ENCODE measurements at regions not wholly inside any gene's neighbourhood (a gene's known extent, or its start where the extent isn't known, plus 50 kb on each side); places are given as distances from the start of the nearest gene placed in this dataset.
"Not testable (repeated sequence)": the region's sequence is repeated elsewhere in the genome, so short reads cannot be mapped to it uniquely, and the experiment has no call there.

- H3K27ac Mint-ChIP-seq; H3K27ac ChIP-seq (ENCODE audit: low read length); H3K27me3 Mint-ChIP-seq; H3K36me3 ChIP-seq (ENCODE audit: control insufficient read depth in 2 of 2, extremely low read depth in 1 of 2, insufficient read depth in 1 of 2, low read length in 1 of 2); DNase-seq; H3K4me3 ChIP-seq (ENCODE audit: control insufficient read depth in 1 of 2, extremely low read depth in 1 of 2, low read length in 1 of 2); H3K36me3 Mint-ChIP-seq; H3K9me3 ChIP-seq; H3K4me1 Mint-ChIP-seq; ATAC-seq (replicated peaks in 1 of 4); H3K27me3 ChIP-seq (replicated peaks in 1 of 2; ENCODE audit: control insufficient read depth in 2 of 2, extremely low read depth in 1 of 2, insufficient read depth in 2 of 2, low read length in 1 of 2); H3K4me3 Mint-ChIP-seq; CTCF ChIA-PET; H3K4me1 ChIP-seq (ENCODE audit: control insufficient read depth in 1 of 2, extremely low read depth in 1 of 2, insufficient read depth in 2 of 2, low read length in 2 of 2): not testable (repeated sequence)
- peaks cover 18 to 22% (median 20%) of the 10 kb centered on the region in 3 donors for H3K9me3 Mint-ChIP-seq
- WGBS (ENCODE audit: insufficient coverage), result 100% methylated on average over 3 of the region's 3 CpGs
- POLR2A ChIA-PET, result interaction anchor here in 1 of 2 donors (0.6 kb wide), 1 partner anchor 134 kb away, joined by 5 read pairs; no protein-coding TSS in a partner anchor
Measured at GRCh38 chr19:27707026-27707425, 1505.9 kb downstream of the UQCRFS1 start.

- H3K4me1 Mint-ChIP-seq, result no peaks in the 10 kb centered on the region
- no peaks in the 10 kb centered on the region for H3K36me3 Mint-ChIP-seq
- H3K9me3 Mint-ChIP-seq, result peaks cover 12 to 14% (median 12%) of the 10 kb centered on the region in 3 donors
- no peaks in the 10 kb centered on the region for H3K4me1 ChIP-seq (ENCODE audit: control insufficient read depth in 1 of 2, extremely low read depth in 1 of 2, insufficient read depth in 2 of 2, low read length in 2 of 2)
- WGBS (ENCODE audit: insufficient coverage), result no CpG with 5 or more reads among the region's 6 CpGs
- H3K27me3 Mint-ChIP-seq, result no peaks in the 10 kb centered on the region
- H3K4me3 Mint-ChIP-seq, result no peak overlapping the region
- ChIA-PET POLR2A (no interaction called here), CTCF (no interaction called here)
- ATAC-seq (replicated peaks in 1 of 4), result no peak
- H3K27ac ChIP-seq (ENCODE audit: low read length), result no peak overlapping the region
- no peaks in the 10 kb centered on the region for H3K27me3 ChIP-seq (replicated peaks in 1 of 2; ENCODE audit: control insufficient read depth in 2 of 2, extremely low read depth in 1 of 2, insufficient read depth in 2 of 2, low read length in 1 of 2)
- no peak overlapping the region for H3K4me3 ChIP-seq (ENCODE audit: control insufficient read depth in 1 of 2, extremely low read depth in 1 of 2, low read length in 1 of 2)
- no peaks in the 10 kb centered on the region for H3K36me3 ChIP-seq (ENCODE audit: control insufficient read depth in 2 of 2, extremely low read depth in 1 of 2, insufficient read depth in 1 of 2, low read length in 1 of 2)
- H3K27ac Mint-ChIP-seq, result no peak overlapping the region
- DNase-seq, result no peak
- H3K9me3 ChIP-seq, result no peaks in the 10 kb centered on the region
Measured at GRCh38 chr19:27705896-27706295, 1507.1 kb downstream of the UQCRFS1 start.

DNA sequence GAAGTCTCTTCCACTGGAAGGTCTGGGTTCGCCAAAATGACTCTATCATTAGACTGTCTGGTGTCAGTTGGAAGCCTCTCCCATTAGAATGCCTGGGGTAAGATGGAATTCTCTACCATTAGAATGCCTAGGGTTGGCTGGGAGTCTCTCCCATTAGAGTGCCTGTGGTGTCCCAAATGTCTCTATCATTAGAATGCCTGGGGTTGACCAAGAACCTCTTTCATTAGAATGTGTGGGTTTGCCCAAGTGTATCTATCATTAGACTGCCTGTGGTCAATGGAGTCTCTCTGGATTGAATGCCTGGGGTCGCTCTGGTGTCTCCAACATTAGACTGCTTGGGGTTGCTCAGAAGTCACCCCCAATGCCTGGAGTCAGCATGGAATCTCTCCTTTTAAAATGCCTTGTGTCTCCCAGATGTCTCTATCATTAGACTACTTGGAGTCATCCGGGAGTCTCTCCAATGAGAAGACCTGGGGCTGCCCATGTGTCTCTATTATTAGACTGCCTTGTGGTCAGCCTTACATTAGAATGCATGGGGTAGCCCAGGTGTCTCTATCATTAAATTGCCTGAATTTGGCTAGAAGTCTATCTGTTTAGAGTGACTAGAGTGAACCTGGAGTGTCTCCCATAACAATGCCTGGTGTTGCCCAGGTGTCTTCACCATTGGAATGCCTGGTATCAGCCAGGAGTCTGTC, 1518.4 kb downstream of the UQCRFS1 start:
- CTCF ChIA-PET, result no interaction called here
- H3K9me3 ChIP-seq, result peaks cover 3% of the 10 kb centered on the region
- Mint-ChIP-seq H3K27ac (no peak overlapping the region), H3K4me1 (no peaks in the 10 kb centered on the region), H3K36me3 (no peaks in the 10 kb centered on the region), H3K9me3 (peaks cover 40 to 57% (median 42%) of the 10 kb centered on the region in 3 donors), H3K4me3 (no peak overlapping the region), H3K27me3 (no peaks in the 10 kb centered on the region)
- POLR2A ChIA-PET, result no interaction called here
- no peak for DNase-seq
- no peak overlapping the region for H3K27ac ChIP-seq (ENCODE audit: low read length)
- H3K4me1 ChIP-seq (ENCODE audit: control insufficient read depth in 1 of 2, extremely low read depth in 1 of 2, insufficient read depth in 2 of 2, low read length in 2 of 2), result no peaks in the 10 kb centered on the region
- WGBS (ENCODE audit: insufficient coverage), result 82% methylated on average over 1 of the region's 3 CpGs
- no peak overlapping the region for H3K4me3 ChIP-seq (ENCODE audit: control insufficient read depth in 1 of 2, extremely low read depth in 1 of 2, low read length in 1 of 2)
- H3K27me3 ChIP-seq (replicated peaks in 1 of 2; ENCODE audit: control insufficient read depth in 2 of 2, extremely low read depth in 1 of 2, insufficient read depth in 2 of 2, low read length in 1 of 2), result no peaks in the 10 kb centered on the region
- no peak for ATAC-seq (replicated peaks in 1 of 4)
- no peaks in the 10 kb centered on the region for H3K36me3 ChIP-seq (ENCODE audit: control insufficient read depth in 2 of 2, extremely low read depth in 1 of 2, insufficient read depth in 1 of 2, low read length in 1 of 2)

DNA sequence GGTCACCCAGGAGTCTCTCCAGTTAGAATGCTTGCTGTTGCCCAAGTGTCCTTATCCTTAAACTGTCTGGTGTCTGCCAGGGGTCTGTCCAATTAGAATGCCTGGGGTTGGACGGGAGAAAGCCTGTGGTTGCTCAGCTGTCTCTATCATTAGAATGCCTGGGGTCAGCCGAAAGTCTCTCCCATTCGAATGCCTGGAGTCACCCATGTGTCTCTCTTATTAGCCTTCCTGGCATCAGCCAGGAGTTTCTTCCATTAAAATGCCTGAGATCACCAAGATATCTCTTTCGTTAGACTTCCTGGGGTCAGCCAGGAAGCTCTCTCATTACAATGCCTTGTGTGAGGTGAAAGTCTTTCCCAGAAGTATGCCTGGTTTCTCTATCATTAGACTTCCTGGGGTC, 1521.0 kb downstream of the UQCRFS1 start:
- Mint-ChIP-seq H3K36me3 (no peaks in the 10 kb centered on the region), H3K4me3 (no peak overlapping the region), H3K27ac (no peak overlapping the region), H3K4me1 (no peaks in the 10 kb centered on the region), H3K9me3 (peaks cover 27 to 43% (median 39%) of the 10 kb centered on the region in 3 donors), H3K27me3 (no peaks in the 10 kb centered on the region)
- no peak for DNase-seq
- Histone ChIP-seq H3K9me3 (peaks cover 3% of the 10 kb centered on the region), H3K27me3 (replicated peaks in 1 of 2; ENCODE audit: control insufficient read depth in 2 of 2, extremely low read depth in 1 of 2, insufficient read depth in 2 of 2, low read length in 1 of 2) (no peaks in the 10 kb centered on the region), H3K4me3 (ENCODE audit: control insufficient read depth in 1 of 2, extremely low read depth in 1 of 2, low read length in 1 of 2) (no peak overlapping the region), H3K27ac (ENCODE audit: low read length) (no peak overlapping the region), H3K36me3 (ENCODE audit: control insufficient read depth in 2 of 2, extremely low read depth in 1 of 2, insufficient read depth in 1 of 2, low read length in 1 of 2) (no peaks in the 10 kb centered on the region), H3K4me1 (ENCODE audit: control insufficient read depth in 1 of 2, extremely low read depth in 1 of 2, insufficient read depth in 2 of 2, low read length in 2 of 2) (no peaks in the 10 kb centered on the region)
- 66% methylated on average over 3 of the region's 4 CpGs for WGBS (ENCODE audit: insufficient coverage)
- ChIA-PET POLR2A (no interaction called here), CTCF (no interaction called here)
- ATAC-seq (replicated peaks in 1 of 4), result no peak

DNA sequence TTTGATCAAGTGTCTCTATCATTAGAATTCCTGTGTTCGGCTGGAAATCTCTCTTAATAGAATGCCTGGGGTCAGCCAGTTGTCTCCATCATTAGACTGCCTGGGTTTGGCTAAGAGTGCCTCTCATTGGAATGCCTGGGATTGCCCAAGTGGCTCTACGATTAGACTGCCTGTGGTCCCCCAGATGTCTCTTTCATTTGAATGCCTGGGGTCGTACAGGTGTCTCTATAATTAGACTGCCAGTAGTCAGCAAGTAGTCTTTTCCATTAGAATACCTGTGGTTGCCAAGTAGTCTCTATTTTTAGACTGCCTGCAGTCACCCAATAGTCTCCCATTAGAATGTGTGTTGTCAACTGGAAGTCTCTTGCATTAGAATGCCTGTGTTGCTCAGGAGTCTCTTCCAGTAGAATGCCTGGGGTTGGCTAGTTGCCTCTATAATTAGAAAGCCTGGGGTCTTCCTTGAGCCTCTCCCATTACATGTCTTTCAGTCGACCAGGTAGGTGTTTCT, 1523.2 kb downstream of the UQCRFS1 start:
- H3K9me3 Mint-ChIP-seq, result peaks cover 20 to 37% (median 26%) of the 10 kb centered on the region in 3 donors

DNA sequence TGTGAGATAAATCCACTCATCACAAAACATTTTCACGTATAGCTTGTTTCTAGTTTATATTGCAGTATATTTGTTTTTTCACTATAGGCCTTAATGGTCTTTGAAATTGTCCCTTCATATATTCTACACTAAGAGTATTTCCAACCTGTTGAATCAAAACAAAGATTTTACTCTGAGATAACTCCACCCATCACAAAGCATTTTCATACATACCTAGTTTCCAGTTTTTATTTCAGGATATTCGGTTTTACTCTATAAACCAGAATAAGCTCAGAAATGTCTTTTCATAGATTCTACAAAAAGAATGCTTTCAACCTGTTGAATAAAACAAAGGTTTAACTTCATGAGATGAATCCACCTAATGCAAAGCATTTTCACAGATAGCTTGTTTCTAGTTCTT, 1528.7 kb downstream of the UQCRFS1 start:
- no peak overlapping the region for H3K4me3 Mint-ChIP-seq

More for the DNA sequence above, 1523.2 kb downstream of the UQCRFS1 start:
- no peaks in the 10 kb centered on the region for H3K36me3 ChIP-seq (ENCODE audit: control insufficient read depth in 2 of 2, extremely low read depth in 1 of 2, insufficient read depth in 1 of 2, low read length in 1 of 2)
- no peak for DNase-seq
- peaks cover 3% of the 10 kb centered on the region for H3K9me3 ChIP-seq
- H3K4me3 ChIP-seq (ENCODE audit: control insufficient read depth in 1 of 2, extremely low read depth in 1 of 2, low read length in 1 of 2), result no peak overlapping the region
- ChIA-PET POLR2A (no interaction called here), CTCF (no interaction called here)
- Mint-ChIP-seq H3K27me3 (no peaks in the 10 kb centered on the region), H3K27ac (no peak overlapping the region), H3K4me3 (no peak overlapping the region), H3K4me1 (no peaks in the 10 kb centered on the region), H3K36me3 (no peaks in the 10 kb centered on the region)
- no peak for ATAC-seq (replicated peaks in 1 of 4)
- H3K27ac ChIP-seq (ENCODE audit: low read length), result no peak overlapping the region
- no peaks in the 10 kb centered on the region for H3K27me3 ChIP-seq (replicated peaks in 1 of 2; ENCODE audit: control insufficient read depth in 2 of 2, extremely low read depth in 1 of 2, insufficient read depth in 2 of 2, low read length in 1 of 2)
- no peaks in the 10 kb centered on the region for H3K4me1 ChIP-seq (ENCODE audit: control insufficient read depth in 1 of 2, extremely low read depth in 1 of 2, insufficient read depth in 2 of 2, low read length in 2 of 2)
- 60% methylated on average over 4 of the region's 4 CpGs for WGBS (ENCODE audit: insufficient coverage)

More for the DNA sequence above, 1528.7 kb downstream of the UQCRFS1 start:
- DNase-seq (no peak), ATAC-seq (replicated peaks in 1 of 4) (no peak)
- Mint-ChIP-seq H3K27ac (no peak overlapping the region), H3K4me1 (no peaks in the 10 kb centered on the region), H3K36me3 (no peaks in the 10 kb centered on the region), H3K27me3 (no peaks in the 10 kb centered on the region), H3K9me3 (peaks cover 3 to 12% (median 6%) of the 10 kb centered on the region in 3 donors)
- Histone ChIP-seq H3K36me3 (ENCODE audit: control insufficient read depth in 2 of 2, extremely low read depth in 1 of 2, insufficient read depth in 1 of 2, low read length in 1 of 2) (no peaks in the 10 kb centered on the region), H3K9me3 (no peaks in the 10 kb centered on the region), H3K27ac (ENCODE audit: low read length) (no peak overlapping the region), H3K4me3 (ENCODE audit: control insufficient read depth in 1 of 2, extremely low read depth in 1 of 2, low read length in 1 of 2) (no peak overlapping the region), H3K27me3 (replicated peaks in 1 of 2; ENCODE audit: control insufficient read depth in 2 of 2, extremely low read depth in 1 of 2, insufficient read depth in 2 of 2, low read length in 1 of 2) (no peaks in the 10 kb centered on the region), H3K4me1 (ENCODE audit: control insufficient read depth in 1 of 2, extremely low read depth in 1 of 2, insufficient read depth in 2 of 2, low read length in 2 of 2) (no peaks in the 10 kb centered on the region)
- ChIA-PET CTCF (no interaction called here), POLR2A (no interaction called here)
- WGBS (ENCODE audit: insufficient coverage), result no CpG with 5 or more reads among the region's 2 CpGs
